ENCODE measurements at regions not wholly inside any gene's neighbourhood (a gene's known extent, or its start where the extent isn't known, plus 50 kb on each side); places are given as distances from the start of the nearest gene placed in this dataset.

GRCh38 chr7:115116773-115117715 lies 195.2 kb downstream of the MDFIC start:
- Histone ChIP-seq H3K27me3 (replicated peaks) (no peaks in the 10 kb centered on the region), H3K4me1 (replicated peaks) (no peaks in the 10 kb centered on the region), H3K27ac (no peak overlapping the region), H3K4me3 (no peak overlapping the region), H3K9me3 (replicated peaks) (no peaks in the 10 kb centered on the region), H3K36me3 (no peaks in the 10 kb centered on the region)
- DNase-seq (ENCODE audit: low read depth in 1 of 2, low spot score in 2 of 2), result no peak

GRCh38 chr7:115113776-115114175 lies 191.9 kb downstream of the MDFIC start:
- no peaks in the 10 kb centered on the region for H3K4me1 ChIP-seq (replicated peaks)
- no peaks in the 10 kb centered on the region for H3K9me3 ChIP-seq (replicated peaks)
- H3K27me3 ChIP-seq (replicated peaks), result no peaks in the 10 kb centered on the region
- H3K27ac ChIP-seq, result no peak overlapping the region
- H3K4me3 ChIP-seq, result no peak overlapping the region
- no peak for DNase-seq (ENCODE audit: low read depth in 1 of 2, low spot score in 2 of 2)
- H3K36me3 ChIP-seq, result no peaks in the 10 kb centered on the region

GRCh38 chr7:115113131-115113530 lies 191.2 kb downstream of the MDFIC start:
- Histone ChIP-seq H3K27me3 (replicated peaks) (no peaks in the 10 kb centered on the region), H3K27ac (no peak overlapping the region), H3K9me3 (replicated peaks) (no peaks in the 10 kb centered on the region), H3K4me3 (no peak overlapping the region), H3K36me3 (no peaks in the 10 kb centered on the region), H3K4me1 (replicated peaks) (no peaks in the 10 kb centered on the region)
- DNase-seq (ENCODE audit: low read depth in 1 of 2, low spot score in 2 of 2), result no peak

GRCh38 chr7:115110523-115110922 lies 188.6 kb downstream of the MDFIC start:
- H3K36me3 ChIP-seq, result no peaks in the 10 kb centered on the region
- no peak for DNase-seq (ENCODE audit: low read depth in 1 of 2, low spot score in 2 of 2)
- H3K27me3 ChIP-seq (replicated peaks), result no peaks in the 10 kb centered on the region
- no peaks in the 10 kb centered on the region for H3K4me1 ChIP-seq (replicated peaks)
- H3K27ac ChIP-seq, result no peak overlapping the region
- H3K9me3 ChIP-seq (replicated peaks), result no peaks in the 10 kb centered on the region; the same call in 1 of the 2 replicates
- no peak overlapping the region for H3K4me3 ChIP-seq

- DNase-seq (ENCODE audit: low read depth in 1 of 2, low spot score in 2 of 2), result no peak
- Histone ChIP-seq H3K36me3 (no peaks in the 10 kb centered on the region), H3K9me3 (replicated peaks) (no peaks in the 10 kb centered on the region; the same call in 1 of the 2 replicates), H3K27ac (no peak overlapping the region), H3K4me1 (replicated peaks) (peaks cover 10% of the 10 kb centered on the region), H3K4me3 (no peak overlapping the region), H3K27me3 (replicated peaks) (no peaks in the 10 kb centered on the region)
Observed at GRCh38 chr7:115106316-115106715, 184.4 kb downstream of the MDFIC start.

- Histone ChIP-seq H3K27me3 (replicated peaks) (no peaks in the 10 kb centered on the region), H3K4me3 (no peak overlapping the region), H3K36me3 (no peaks in the 10 kb centered on the region), H3K27ac (no peak overlapping the region), H3K4me1 (replicated peaks) (peaks cover 41% of the 10 kb centered on the region), H3K9me3 (replicated peaks) (no peaks in the 10 kb centered on the region; the same call in 1 of the 2 replicates)
- no peak for DNase-seq (ENCODE audit: low read depth in 1 of 2, low spot score in 2 of 2)
Observed at GRCh38 chr7:115102738-115103137, 180.8 kb downstream of the MDFIC start.

GRCh38 chr7:115101199-115101598 lies 179.3 kb downstream of the MDFIC start:
- Histone ChIP-seq H3K27me3 (replicated peaks) (no peaks in the 10 kb centered on the region), H3K9me3 (replicated peaks) (no peaks in the 10 kb centered on the region), H3K4me1 (replicated peaks) (peaks cover 56% of the 10 kb centered on the region), H3K36me3 (no peaks in the 10 kb centered on the region), H3K27ac (peak overlapping the region; percentile 24), H3K4me3 (no peak overlapping the region)
- DNase-seq (ENCODE audit: low read depth in 1 of 2, low spot score in 2 of 2), result peak in 1 of 2 experiments; percentile 73

- Histone ChIP-seq H3K36me3 (no peaks in the 10 kb centered on the region), H3K4me3 (no peak overlapping the region), H3K27me3 (replicated peaks) (no peaks in the 10 kb centered on the region), H3K9me3 (replicated peaks) (no peaks in the 10 kb centered on the region), H3K27ac (peak overlapping the region; percentile 88), H3K4me1 (replicated peaks) (peaks cover 57% of the 10 kb centered on the region)
- DNase-seq (ENCODE audit: low read depth in 1 of 2, low spot score in 2 of 2), result peak; percentile 94 to 96
Observed at GRCh38 chr7:115099906-115100305, 178.0 kb downstream of the MDFIC start.

- H3K4me1 ChIP-seq (replicated peaks), result peaks cover 56% of the 10 kb centered on the region
- no peaks in the 10 kb centered on the region for H3K27me3 ChIP-seq (replicated peaks)
- H3K4me3 ChIP-seq, result no peak overlapping the region
- H3K9me3 ChIP-seq (replicated peaks), result no peaks in the 10 kb centered on the region
- peak; percentile 46 to 87 for DNase-seq (ENCODE audit: low read depth in 1 of 2, low spot score in 2 of 2)
- peak overlapping the region; percentile 82 for H3K27ac ChIP-seq
- H3K36me3 ChIP-seq, result no peaks in the 10 kb centered on the region
Observed at GRCh38 chr7:115097175-115097671, 175.3 kb downstream of the MDFIC start.

- Histone ChIP-seq H3K9me3 (replicated peaks) (no peaks in the 10 kb centered on the region), H3K36me3 (no peaks in the 10 kb centered on the region), H3K27me3 (replicated peaks) (no peaks in the 10 kb centered on the region), H3K4me3 (no peak overlapping the region), H3K27ac (peak overlapping the region; percentile 82; the same call in 1 of the 2 replicates), H3K4me1 (replicated peaks) (peaks cover 47% of the 10 kb centered on the region)
- no peak for DNase-seq (ENCODE audit: low read depth in 1 of 2, low spot score in 2 of 2)
Observed at GRCh38 chr7:115096262-115096661, 174.4 kb downstream of the MDFIC start.

GRCh38 chr7:115094163-115094562 lies 172.3 kb downstream of the MDFIC start:
- Histone ChIP-seq H3K4me1 (replicated peaks) (peaks cover 28% of the 10 kb centered on the region), H3K4me3 (no peak overlapping the region), H3K27ac (no peak overlapping the region), H3K9me3 (replicated peaks) (no peaks in the 10 kb centered on the region), H3K27me3 (replicated peaks) (no peaks in the 10 kb centered on the region), H3K36me3 (no peaks in the 10 kb centered on the region)
- no peak for DNase-seq (ENCODE audit: low read depth in 1 of 2, low spot score in 2 of 2)

- H3K9me3 ChIP-seq (replicated peaks), result no peaks in the 10 kb centered on the region
- peak overlapping the region; percentile 12; the same call in 1 of the 2 replicates for H3K27ac ChIP-seq
- no peak for DNase-seq (ENCODE audit: low read depth in 1 of 2, low spot score in 2 of 2)
- no peaks in the 10 kb centered on the region for H3K36me3 ChIP-seq
- H3K4me1 ChIP-seq (replicated peaks), result peaks cover 30% of the 10 kb centered on the region
- H3K27me3 ChIP-seq (replicated peaks), result no peaks in the 10 kb centered on the region
- H3K4me3 ChIP-seq, result no peak overlapping the region
Observed at GRCh38 chr7:115088893-115089292, 167.0 kb downstream of the MDFIC start.

GRCh38 chr7:115087437-115087836 lies 165.5 kb downstream of the MDFIC start:
- no peaks in the 10 kb centered on the region for H3K36me3 ChIP-seq

GRCh38 chr7:115086146-115086841 lies 164.4 kb downstream of the MDFIC start:
- Histone ChIP-seq H3K36me3 (no peaks in the 10 kb centered on the region), H3K27ac (peak overlapping the region; percentile 55; the same call in 1 of the 2 replicates), H3K4me3 (no peak overlapping the region), H3K27me3 (replicated peaks) (no peaks in the 10 kb centered on the region), H3K9me3 (replicated peaks) (no peaks in the 10 kb centered on the region), H3K4me1 (replicated peaks) (peaks cover 30% of the 10 kb centered on the region)
- no peak for DNase-seq (ENCODE audit: low read depth in 1 of 2, low spot score in 2 of 2)

More at GRCh38 chr7:115087437-115087836, 165.5 kb downstream of the MDFIC start:
- peak; percentile 68 to 81 for DNase-seq (ENCODE audit: low read depth in 1 of 2, low spot score in 2 of 2)
- H3K9me3 ChIP-seq (replicated peaks), result no peaks in the 10 kb centered on the region
- H3K27ac ChIP-seq, result peak overlapping the region; percentile 55
- peaks cover 30% of the 10 kb centered on the region for H3K4me1 ChIP-seq (replicated peaks)
- H3K27me3 ChIP-seq (replicated peaks), result no peaks in the 10 kb centered on the region
- no peak overlapping the region for H3K4me3 ChIP-seq
